ENCODE measurements at regions not wholly inside any gene's neighbourhood (a gene's known extent, or its start where the extent isn't known, plus 50 kb on each side); places are given as distances from the start of the nearest gene placed in this dataset.

- TF ChIP-seq POLR2A (IDR thresholded peaks at IDR 0.05) (no peak), CTCF (IDR thresholded peaks at IDR 0.05) (no peak)
- no peak overlapping the region for H3K27ac ChIP-seq
- no peaks in the 10 kb centered on the region for H3K36me3 ChIP-seq
- H3K9me3 ChIP-seq = no peaks in the 10 kb centered on the region
- no peak for DNase-seq
- H3K4me3 ChIP-seq = no peak overlapping the region
- H3K27me3 ChIP-seq = no peaks in the 10 kb centered on the region
- no peaks in the 10 kb centered on the region for H3K4me1 ChIP-seq
Measured at GRCh38 chr3:20808864-20809263, 622.9 kb upstream of the SGO1 start.

GRCh38 chr3:20798666-20799065 is 612.7 kb upstream of the SGO1 start:
- no peak for TF ChIP-seq CTCF (IDR thresholded peaks at IDR 0.05)
- DNase-seq = no peak
- H3K27ac ChIP-seq = no peak overlapping the region
- peaks cover 0 to 5% (median 0%) of the 10 kb centered on the region in 4 donors for H3K9me3 ChIP-seq
- H3K4me3 ChIP-seq = no peak overlapping the region
- no peaks in the 10 kb centered on the region for H3K36me3 ChIP-seq
- no peaks in the 10 kb centered on the region for H3K4me1 ChIP-seq
- H3K27me3 ChIP-seq = no peaks in the 10 kb centered on the region

- Histone ChIP-seq H3K36me3 (no peaks in the 10 kb centered on the region), H3K4me3 (no peak overlapping the region), H3K9me3 (no peaks in the 10 kb centered on the region), H3K4me1 (no peaks in the 10 kb centered on the region), H3K27ac (no peak overlapping the region), H3K27me3 (no peaks in the 10 kb centered on the region)
- no peak for DNase-seq
- TF ChIP-seq CTCF (IDR thresholded peaks at IDR 0.05) = no peak
- no peak for TF ChIP-seq POLR2A (IDR thresholded peaks at IDR 0.05)
Measured at GRCh38 chr3:20787005-20787404, 601.0 kb upstream of the SGO1 start.

GRCh38 chr3:20776692-20777091 is 590.7 kb upstream of the SGO1 start:
- Histone ChIP-seq H3K4me3 (no peak overlapping the region), H3K9me3 (no peaks in the 10 kb centered on the region), H3K36me3 (no peaks in the 10 kb centered on the region), H3K27ac (no peak overlapping the region), H3K4me1 (no peaks in the 10 kb centered on the region), H3K27me3 (no peaks in the 10 kb centered on the region)
- no peak for DNase-seq
- TF ChIP-seq CTCF (IDR thresholded peaks at IDR 0.05) (no peak), POLR2A (IDR thresholded peaks at IDR 0.05) (no peak)

GRCh38 chr3:20776286-20776685 is 590.3 kb upstream of the SGO1 start:
- Histone ChIP-seq H3K9me3 (no peaks in the 10 kb centered on the region), H3K27me3 (no peaks in the 10 kb centered on the region), H3K4me1 (no peaks in the 10 kb centered on the region), H3K4me3 (no peak overlapping the region), H3K36me3 (no peaks in the 10 kb centered on the region), H3K27ac (no peak overlapping the region)
- DNase-seq = no peak
- no peak for TF ChIP-seq CTCF (IDR thresholded peaks at IDR 0.05)
- no peak for TF ChIP-seq POLR2A (IDR thresholded peaks at IDR 0.05)

- no peaks in the 10 kb centered on the region for H3K9me3 ChIP-seq
- H3K36me3 ChIP-seq = no peaks in the 10 kb centered on the region
- H3K4me1 ChIP-seq = no peaks in the 10 kb centered on the region
- no peaks in the 10 kb centered on the region for H3K27me3 ChIP-seq
- TF ChIP-seq POLR2A (IDR thresholded peaks at IDR 0.05) (no peak), CTCF (IDR thresholded peaks at IDR 0.05) (no peak)
- no peak for DNase-seq
- no peak overlapping the region for H3K4me3 ChIP-seq
- no peak overlapping the region for H3K27ac ChIP-seq
Measured at GRCh38 chr3:20773320-20773984, 587.4 kb upstream of the SGO1 start.

Measured in Peyer's patch (tissue), 4 donors.